HG03103 (cell line): ENCODE measurements at regions not wholly inside any gene's neighbourhood (a gene's known extent, or its start where the extent isn't known, plus 50 kb on each side); places are given as distances from the start of the nearest gene placed in this dataset.
A peak's percentile ranks its signal among the peaks of the same experiment; 100 is the strongest.

Source experiments
- ATAC-seq: cut with Tn5 transposase; IDR thresholded peaks from one replicate; pipeline ENCODE4 v1.9.1; 2021; ENCODE audit warnings: low read depth; ENCODE audit not compliant: unreplicated experiment

GRCh38 chr4:140809676-140810075 is 53.5 kb upstream of the TBC1D9 start:
- ATAC-seq = no peak

GRCh38 chr4:140808256-140808655 is 52.1 kb upstream of the TBC1D9 start:
- peak; percentile 1 for ATAC-seq

- peak; percentile 84 for ATAC-seq
Measured at GRCh38 chr4:140807491-140808252, 51.5 kb upstream of the TBC1D9 start.

- peak; percentile 62 for ATAC-seq
Measured at GRCh38 chr4:140806163-140806562, 50.0 kb upstream of the TBC1D9 start.
